Inflammatory macrophage (primary cell): ENCODE measurements at regions not wholly inside any gene's neighbourhood (a gene's known extent, or its start where the extent isn't known, plus 50 kb on each side); places are given as distances from the start of the nearest gene placed in this dataset.
"Not testable (repeated sequence)": the region's sequence is repeated elsewhere in the genome, so short reads cannot be mapped to it uniquely, and the experiment has no call there.

Experiments
- DNase-seq, 2 donors: peaks; one replicate each; pipeline ENCODE4 v3.0.0-alpha.2; 2020 to 2022

DNA sequence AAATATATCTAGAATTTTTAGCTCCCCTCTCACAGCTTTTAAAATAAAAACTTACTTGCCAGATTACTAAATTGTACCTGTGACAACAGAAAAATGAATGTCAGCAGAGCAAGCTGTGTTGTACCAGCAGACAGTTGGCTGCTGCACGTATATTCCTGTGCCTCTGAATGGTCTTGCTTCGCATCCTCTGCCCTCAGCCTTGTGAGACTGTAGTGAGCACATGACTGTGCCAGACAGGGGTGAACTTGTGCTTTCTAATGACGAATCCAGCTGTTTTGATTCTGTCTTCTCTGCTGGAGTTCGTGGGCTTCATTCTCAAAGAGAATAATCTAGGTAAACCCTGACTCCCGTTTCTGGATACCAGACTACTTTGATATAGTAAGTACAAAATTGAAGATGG is 58.3 kb upstream of the FRMD6 start:
- DNase-seq = peak; percentile 14 to 15

DNA sequence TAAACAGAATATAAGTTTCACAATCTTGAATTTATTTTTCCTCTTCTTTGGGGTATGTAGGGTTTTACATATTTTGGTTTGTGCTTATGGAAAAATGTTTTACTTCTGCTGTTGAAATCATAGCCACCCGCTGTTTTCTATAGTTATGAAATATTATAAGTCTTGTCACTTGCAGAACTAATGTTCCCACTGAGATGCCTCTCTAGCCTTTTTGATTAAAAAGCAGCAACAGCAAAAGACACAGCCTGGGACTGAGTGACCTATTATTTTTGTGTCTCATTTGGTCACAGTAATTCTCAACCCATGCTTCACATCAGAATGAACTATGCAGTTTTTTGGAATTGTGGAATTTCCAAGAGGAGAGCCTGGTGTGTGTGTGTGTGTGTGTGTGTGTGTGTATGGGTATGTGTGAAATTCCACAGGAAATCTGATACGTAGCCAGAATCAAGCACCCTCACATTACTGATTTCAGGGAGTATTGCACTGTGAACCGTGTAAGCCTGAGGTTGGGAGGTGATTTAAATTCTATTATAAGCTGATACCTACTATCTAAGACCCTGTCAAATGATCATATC is 55.7 kb upstream of the FRMD6 start:
- no peak for DNase-seq

DNA sequence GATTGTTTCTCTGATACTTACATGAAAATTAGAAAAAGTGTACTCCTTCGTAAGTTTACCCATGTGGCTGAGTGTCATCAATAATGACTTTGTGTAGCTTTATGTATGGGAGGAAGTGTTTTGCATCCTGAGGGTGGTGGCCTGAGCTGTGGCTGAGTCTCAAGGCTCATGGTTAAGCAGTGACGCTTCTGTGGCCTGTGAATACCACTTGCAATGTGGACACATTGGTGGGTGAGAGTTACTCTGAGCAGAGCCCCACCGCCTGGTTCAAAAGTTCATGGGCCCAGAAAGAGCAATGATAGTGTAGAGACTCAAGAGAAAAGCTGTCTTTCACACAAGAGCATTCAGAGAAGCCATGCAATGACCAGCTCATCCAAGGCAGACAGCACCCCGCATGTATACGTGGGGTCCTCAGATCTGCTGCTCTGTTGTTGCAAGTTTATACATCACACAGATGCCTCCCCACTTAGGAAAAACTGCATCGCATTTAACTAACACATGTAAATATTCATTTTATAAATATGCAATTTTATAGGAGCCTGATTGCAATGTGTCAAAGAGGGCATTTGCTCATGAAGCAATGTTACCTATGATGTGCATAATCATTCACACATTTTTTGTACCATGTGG is 55.1 kb upstream of the FRMD6 start:
- DNase-seq = no peak

DNA sequence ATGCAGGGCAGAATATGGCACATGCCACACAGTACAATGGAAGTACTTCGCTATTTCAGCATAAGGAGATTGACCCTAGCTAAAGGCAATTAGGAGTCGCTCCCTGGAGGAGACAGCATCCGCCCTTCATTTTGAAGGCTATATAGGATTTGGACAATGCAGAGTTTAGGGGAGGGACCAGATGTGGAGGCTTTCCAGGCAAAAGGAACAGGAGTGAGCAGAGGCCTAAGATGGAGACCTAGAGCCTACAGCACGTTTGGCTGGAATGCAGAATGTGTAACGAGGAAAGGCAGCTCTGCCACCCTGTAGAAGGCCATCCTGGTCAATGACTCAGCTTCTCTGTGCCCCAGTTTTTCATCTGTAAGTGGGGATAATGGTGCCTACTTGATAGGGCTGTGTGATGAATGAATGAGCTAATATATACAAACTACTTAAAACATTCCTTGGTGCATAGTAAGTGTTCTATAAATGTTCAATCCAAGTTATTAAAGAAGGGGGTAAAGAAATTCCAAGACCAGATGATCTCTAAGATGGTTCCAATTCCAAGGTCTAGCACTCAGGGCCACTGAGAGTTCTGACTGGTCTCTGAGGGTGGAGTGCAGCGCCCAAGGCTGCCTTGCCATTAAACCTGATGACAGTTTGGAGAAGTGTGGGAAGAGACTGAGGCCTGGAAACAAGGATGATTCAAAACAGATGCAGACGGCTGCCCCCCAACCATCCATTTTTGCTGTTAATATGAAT is 54.3 kb upstream of the FRMD6 start:
- no peak for DNase-seq

DNA sequence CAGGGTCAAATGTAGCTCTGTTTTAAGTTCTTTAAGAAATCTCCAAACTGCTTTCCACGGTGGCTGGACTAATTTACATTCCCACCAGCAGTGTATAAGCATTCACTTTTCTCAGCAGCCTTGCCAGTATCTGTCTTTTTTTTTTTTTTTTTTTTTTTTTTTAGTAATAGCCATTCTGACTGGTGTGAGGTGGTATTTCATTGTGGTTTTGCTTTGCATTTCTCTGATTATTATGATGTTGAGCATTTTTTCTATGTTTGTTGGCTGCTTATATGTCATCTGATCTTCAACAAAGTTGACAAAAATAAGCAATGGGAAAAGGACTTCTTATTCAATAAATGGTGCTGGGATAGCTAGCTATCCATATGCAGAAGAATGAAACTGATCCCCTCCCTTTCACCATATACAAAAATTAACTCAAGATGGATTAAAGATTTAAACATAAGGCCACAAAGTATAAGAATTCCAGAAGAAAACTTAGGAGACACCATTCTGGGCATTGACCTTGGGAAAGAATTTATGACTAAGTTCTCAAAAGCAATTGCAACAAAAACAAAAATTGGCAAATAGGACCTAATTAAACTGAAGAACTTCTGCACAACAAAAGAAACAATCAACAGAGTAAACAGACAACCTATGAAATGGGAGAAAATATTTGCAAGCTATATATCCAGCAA is 52.6 kb upstream of the FRMD6 start:
- not testable (repeated sequence) for DNase-seq

DNA sequence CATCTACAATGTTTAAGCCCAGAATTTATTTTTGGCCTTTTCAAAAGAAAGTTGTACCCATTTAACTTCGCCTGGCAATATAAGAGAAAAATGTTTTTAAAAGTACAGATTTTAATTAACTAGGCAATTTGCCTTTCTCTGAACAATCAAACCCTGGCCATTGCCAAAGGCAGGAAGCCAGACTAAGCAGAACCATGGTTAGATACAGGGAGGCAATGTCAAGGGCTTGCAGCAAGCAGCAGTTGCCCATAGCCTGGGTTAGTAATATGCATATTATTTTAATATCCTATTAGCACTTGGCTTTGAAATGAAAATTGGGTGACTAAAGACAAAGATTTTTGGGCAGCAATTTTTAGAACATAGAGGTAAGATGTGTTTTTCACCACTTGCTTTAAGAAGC is 51.1 kb upstream of the FRMD6 start:
- DNase-seq = no peak
